Keratinocyte (primary cell): ENCODE measurements at regions not wholly inside any gene's neighbourhood (a gene's known extent, or its start where the extent isn't known, plus 50 kb on each side); places are given as distances from the start of the nearest gene placed in this dataset.

Source experiments
- EZH2 ChIP-seq: IDR thresholded peaks from one replicate; pipeline ENCODE4 v1.6.1; 2012; ENCODE audit warnings: inconsistent platforms, mild to moderate bottlenecking, low read length, moderate library complexity
- TF ChIP-seq, protein P1 (sequence below), 3 experiments: IDR thresholded peaks in 1 of 3; conservative IDR thresholded peaks in 1 of 3; optimal IDR thresholded peaks in 1 of 3; 2 replicates in 2 of 3; 3 replicates in 1 of 3; pipeline versions ENCODE3 to v1.5.1; 2011; ENCODE audit warnings: low read length in 3 of 3, mild to moderate bottlenecking in 3 of 3, moderate library complexity in 2 of 3, control low read depth in 1 of 3, inconsistent platforms in 1 of 3; ENCODE audit not compliant: insufficient read depth in 2 of 3; ENCODE audit errors: extremely low read depth in 1 of 3

DNA sequence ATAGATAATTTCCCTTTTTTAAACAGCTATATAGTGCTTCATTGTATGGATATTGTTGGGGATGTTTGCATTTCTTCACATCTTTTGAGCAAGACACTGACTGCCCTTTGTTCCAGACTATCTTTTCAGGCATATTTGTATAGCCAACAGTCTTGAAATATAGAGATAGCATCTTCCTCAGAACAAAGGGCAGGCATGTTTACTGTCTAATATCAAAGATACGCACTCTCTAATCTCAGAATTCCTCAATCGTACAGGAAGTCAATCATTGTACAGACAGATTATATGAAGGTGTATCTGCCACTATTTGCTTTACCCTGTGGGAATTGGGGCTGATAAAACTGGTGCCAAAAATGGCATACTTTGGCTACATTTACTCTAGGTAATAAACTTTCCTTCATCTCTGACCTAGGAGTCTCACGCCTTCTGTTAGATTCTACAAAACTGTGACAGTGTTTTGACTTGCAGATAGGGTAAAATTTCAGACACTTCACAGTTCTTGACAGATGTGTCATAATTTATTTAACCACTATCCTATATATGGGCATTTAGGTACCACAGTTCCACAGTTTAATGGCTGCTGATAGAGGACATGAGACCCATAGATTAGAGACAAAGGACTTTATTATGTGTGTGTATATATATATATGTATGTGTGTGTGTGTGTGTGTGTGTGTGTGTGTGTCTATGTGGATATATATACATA, 321.0 kb downstream of the IGSF11 start:
- TF ChIP-seq, protein P1, sequence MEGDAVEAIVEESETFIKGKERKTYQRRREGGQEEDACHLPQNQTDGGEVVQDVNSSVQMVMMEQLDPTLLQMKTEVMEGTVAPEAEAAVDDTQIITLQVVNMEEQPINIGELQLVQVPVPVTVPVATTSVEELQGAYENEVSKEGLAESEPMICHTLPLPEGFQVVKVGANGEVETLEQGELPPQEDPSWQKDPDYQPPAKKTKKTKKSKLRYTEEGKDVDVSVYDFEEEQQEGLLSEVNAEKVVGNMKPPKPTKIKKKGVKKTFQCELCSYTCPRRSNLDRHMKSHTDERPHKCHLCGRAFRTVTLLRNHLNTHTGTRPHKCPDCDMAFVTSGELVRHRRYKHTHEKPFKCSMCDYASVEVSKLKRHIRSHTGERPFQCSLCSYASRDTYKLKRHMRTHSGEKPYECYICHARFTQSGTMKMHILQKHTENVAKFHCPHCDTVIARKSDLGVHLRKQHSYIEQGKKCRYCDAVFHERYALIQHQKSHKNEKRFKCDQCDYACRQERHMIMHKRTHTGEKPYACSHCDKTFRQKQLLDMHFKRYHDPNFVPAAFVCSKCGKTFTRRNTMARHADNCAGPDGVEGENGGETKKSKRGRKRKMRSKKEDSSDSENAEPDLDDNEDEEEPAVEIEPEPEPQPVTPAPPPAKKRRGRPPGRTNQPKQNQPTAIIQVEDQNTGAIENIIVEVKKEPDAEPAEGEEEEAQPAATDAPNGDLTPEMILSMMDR (optimal IDR thresholded peaks at IDR 0.05 in 1 of 3, IDR thresholded peaks at IDR 0.05 in 1 of 3, conservative IDR thresholded peaks at IDR 0.05 in 1 of 3; ENCODE audit: extremely low read depth in 1 of 3, insufficient read depth in 2 of 3, low read length in 3 of 3), result no peak
- no peak for TF ChIP-seq EZH2
